KMS-11 (cell line): ENCODE measurements at regions not wholly inside any gene's neighbourhood (a gene's known extent, or its start where the extent isn't known, plus 50 kb on each side); places are given as distances from the start of the nearest gene placed in this dataset.

Source experiments
- H2AFZ ChIP-seq: fragments of 200-600 bp; sonication (generic); 2 replicates; pipeline ENCODE4 v1.6.1; 2016; ENCODE audit warnings: antibody characterized with exemption, mixed run types, low read depth
- H3K27ac ChIP-seq: fragments of 200-600 bp; sonication (generic); 2 replicates; pipeline ENCODE4 v1.6.1; 2016; ENCODE audit warnings: mild to moderate bottlenecking, mixed run types
- H3K27me3 ChIP-seq: fragments of 200-600 bp; sonication (generic); 2 replicates; pipeline ENCODE4 v1.6.1; 2017; ENCODE audit warnings: mild to moderate bottlenecking, low read depth, mixed run types, moderate library complexity; ENCODE audit not compliant: insufficient read depth
- H3K36me3 ChIP-seq: fragments of 200-600 bp; sonication (generic); 2 replicates; pipeline ENCODE4 v1.6.1; 2017; ENCODE audit warnings: mild to moderate bottlenecking, mixed run types; ENCODE audit not compliant: insufficient read depth
- H3K4me1 ChIP-seq: fragments of 200-600 bp; sonication (generic); 2 replicates; pipeline ENCODE4 v1.6.1; 2016; ENCODE audit warnings: mild to moderate bottlenecking, low read depth, mixed run types; ENCODE audit not compliant: poor library complexity, severe bottlenecking
- H3K4me2 ChIP-seq: fragments of 200-600 bp; sonication (generic); 2 replicates; pipeline ENCODE4 v1.7.0; 2016; ENCODE audit warnings: mild to moderate bottlenecking, mixed run types
- H3K4me3 ChIP-seq: fragments of 200-600 bp; sonication (generic); IDR thresholded peaks from 2 replicates; pipeline ENCODE4 v1.6.1; 2017; ENCODE audit warnings: low read depth, low read length, mixed read lengths; ENCODE audit not compliant: insufficient read depth
- H3K79me2 ChIP-seq: fragments of 200-600 bp; sonication (generic); 2 replicates; pipeline ENCODE4 v1.6.1; 2016; ENCODE audit warnings: low read depth, mixed run types; ENCODE audit not compliant: insufficient read depth
- H3K9ac ChIP-seq: fragments of 200-600 bp; sonication (generic); 2 replicates; pipeline ENCODE4 v1.6.1; 2016; ENCODE audit warnings: mild to moderate bottlenecking, mixed run types
- H4K20me1 ChIP-seq: fragments of 200-600 bp; sonication (generic); 2 replicates; pipeline ENCODE4 v1.6.1; 2016; ENCODE audit warnings: mild to moderate bottlenecking, mixed run types; ENCODE audit not compliant: insufficient read depth
- TF ChIP-seq, protein P1 (sequence below): fragments of 200-600 bp; sonication (generic); conservative IDR thresholded peaks from 2 replicates; pipeline ENCODE4 v1.6.1; 2017; ENCODE audit warnings: low read depth, mild to moderate bottlenecking, antibody characterized with exemption, low read length, moderate library complexity, mixed read lengths

DNA sequence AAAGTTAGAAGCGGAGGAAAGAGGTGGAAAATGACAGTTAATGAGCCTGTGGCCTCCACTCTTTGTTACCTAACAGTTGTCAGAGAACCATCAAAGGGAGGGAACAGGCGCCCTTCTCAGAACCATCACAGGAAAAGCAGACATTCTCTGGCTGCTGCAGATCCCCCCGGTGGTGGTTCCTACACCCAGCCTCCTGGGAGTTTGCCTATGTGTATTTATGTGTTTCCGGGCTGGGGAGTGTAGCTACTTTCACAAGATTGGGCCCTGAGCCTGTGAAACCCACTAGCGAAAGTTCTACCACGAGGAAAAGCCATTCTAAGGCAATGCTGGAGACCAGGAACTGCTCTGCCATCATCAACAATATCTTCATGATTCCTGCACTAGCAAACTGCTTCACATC, 52.7 kb upstream of the BCOR start:
- Histone ChIP-seq H3K27me3 (no peaks in the 10 kb centered on the region), H3K4me2 (no peak overlapping the region), H3K4me1 (peaks cover 8% of the 10 kb centered on the region), H2AFZ (no peak overlapping the region), H4K20me1 (no peaks in the 10 kb centered on the region), H3K36me3 (no peaks in the 10 kb centered on the region), H3K79me2 (no peaks in the 10 kb centered on the region), H3K9ac (no peak overlapping the region), H3K27ac (no peak overlapping the region), H3K4me3 (no peak overlapping the region)
- TF ChIP-seq, protein P1, sequence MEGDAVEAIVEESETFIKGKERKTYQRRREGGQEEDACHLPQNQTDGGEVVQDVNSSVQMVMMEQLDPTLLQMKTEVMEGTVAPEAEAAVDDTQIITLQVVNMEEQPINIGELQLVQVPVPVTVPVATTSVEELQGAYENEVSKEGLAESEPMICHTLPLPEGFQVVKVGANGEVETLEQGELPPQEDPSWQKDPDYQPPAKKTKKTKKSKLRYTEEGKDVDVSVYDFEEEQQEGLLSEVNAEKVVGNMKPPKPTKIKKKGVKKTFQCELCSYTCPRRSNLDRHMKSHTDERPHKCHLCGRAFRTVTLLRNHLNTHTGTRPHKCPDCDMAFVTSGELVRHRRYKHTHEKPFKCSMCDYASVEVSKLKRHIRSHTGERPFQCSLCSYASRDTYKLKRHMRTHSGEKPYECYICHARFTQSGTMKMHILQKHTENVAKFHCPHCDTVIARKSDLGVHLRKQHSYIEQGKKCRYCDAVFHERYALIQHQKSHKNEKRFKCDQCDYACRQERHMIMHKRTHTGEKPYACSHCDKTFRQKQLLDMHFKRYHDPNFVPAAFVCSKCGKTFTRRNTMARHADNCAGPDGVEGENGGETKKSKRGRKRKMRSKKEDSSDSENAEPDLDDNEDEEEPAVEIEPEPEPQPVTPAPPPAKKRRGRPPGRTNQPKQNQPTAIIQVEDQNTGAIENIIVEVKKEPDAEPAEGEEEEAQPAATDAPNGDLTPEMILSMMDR, result no peak

DNA sequence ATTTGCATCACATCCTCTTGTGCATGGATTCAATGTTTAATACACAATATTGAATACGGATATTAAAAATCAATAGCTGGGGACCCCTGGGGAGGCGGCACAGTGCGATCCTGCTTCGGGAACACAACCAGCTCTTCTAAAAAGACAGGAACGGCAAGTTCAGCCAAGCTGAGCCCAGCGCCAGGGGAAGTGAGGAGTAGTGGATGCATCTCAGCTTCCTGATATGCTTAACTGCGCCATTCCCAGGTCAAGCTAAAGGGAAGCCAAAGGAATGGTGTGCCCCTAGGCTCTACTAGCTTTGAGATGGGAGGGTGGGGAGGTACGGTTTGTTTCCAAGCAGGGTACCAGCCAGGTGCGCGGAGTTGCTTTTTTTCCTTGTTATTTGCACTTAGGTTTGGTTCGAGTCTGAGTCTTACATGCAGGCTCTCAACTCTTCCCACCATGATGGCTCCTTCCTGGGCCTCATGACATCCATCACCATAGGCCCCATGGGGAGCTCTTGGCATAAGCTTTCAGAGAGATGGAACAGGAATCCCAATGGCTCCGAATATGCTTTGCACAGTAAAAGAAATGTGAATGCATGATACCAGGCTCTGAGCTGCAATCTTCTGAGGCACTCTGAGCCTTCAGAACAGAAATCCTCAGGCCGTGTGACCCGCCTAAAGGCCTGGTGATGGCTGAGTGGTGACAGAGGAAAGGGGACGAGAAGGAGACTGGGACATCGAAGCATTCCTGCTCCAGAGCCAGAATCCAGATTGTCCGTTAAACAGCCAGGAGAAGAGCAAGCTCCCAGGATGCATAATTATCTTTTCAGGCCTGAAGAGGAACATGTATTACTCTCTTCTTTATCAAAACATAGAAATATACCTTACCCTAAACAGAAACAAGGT, 51.8 kb upstream of the BCOR start:
- Histone ChIP-seq H3K4me2 (no peak overlapping the region), H3K79me2 (no peaks in the 10 kb centered on the region), H2AFZ (no peak overlapping the region), H3K36me3 (no peaks in the 10 kb centered on the region), H3K27me3 (no peaks in the 10 kb centered on the region), H3K27ac (no peak overlapping the region), H3K9ac (no peak overlapping the region), H3K4me3 (no peak overlapping the region), H4K20me1 (no peaks in the 10 kb centered on the region), H3K4me1 (peaks cover 8% of the 10 kb centered on the region)
- TF ChIP-seq, protein P1, result no peak

DNA sequence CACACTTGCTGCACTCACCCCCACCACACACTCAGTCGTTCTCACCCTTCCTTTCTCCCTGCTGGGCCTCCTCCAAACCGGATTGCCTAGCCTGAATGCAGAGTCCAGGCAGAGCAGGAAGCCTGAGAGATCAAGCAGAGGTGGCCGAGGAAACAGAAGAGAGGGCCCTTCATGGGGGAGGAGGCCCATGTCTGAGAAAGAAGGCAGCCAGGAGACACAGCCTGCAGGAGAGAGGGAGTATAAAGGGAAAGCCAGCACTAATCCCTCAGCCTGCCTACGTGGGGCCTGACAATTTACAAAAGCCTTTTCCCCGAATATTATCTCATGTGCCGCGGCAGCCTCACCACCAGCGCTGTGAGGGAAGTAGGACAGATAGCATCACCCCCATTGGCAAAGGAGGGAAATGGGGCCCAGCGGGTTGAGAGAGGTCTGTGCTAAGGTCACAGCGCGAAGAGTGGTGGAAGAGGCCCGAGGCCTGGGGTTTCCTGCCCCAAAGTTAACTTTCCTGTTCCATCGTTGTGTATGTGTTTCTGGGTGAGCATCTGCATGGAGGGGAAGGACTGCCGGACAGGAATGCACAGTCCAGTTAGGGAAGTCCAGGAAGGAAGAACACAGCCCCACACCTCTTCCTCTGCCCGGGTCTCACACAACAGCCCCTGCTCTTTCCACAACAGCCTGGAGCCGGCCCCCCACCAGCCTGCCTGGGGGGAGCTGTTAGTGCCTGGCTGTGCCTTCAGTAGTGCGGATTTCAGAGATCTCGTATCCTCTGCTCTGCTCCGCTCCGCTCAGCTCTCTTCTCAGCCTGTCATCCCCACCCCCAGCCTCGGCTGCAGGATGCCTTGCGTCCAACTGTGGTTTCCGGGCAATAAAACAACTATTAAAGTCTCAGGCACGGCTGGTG, 50.9 kb upstream of the BCOR start:
- TF ChIP-seq, protein P1, result no peak
- Histone ChIP-seq H3K9ac (no peak overlapping the region), H3K4me2 (no peak overlapping the region), H3K4me3 (no peak overlapping the region), H2AFZ (no peak overlapping the region), H3K27ac (no peak overlapping the region), H3K79me2 (no peaks in the 10 kb centered on the region), H3K36me3 (no peaks in the 10 kb centered on the region), H3K27me3 (no peaks in the 10 kb centered on the region), H3K4me1 (peaks cover 8% of the 10 kb centered on the region), H4K20me1 (no peaks in the 10 kb centered on the region)

DNA sequence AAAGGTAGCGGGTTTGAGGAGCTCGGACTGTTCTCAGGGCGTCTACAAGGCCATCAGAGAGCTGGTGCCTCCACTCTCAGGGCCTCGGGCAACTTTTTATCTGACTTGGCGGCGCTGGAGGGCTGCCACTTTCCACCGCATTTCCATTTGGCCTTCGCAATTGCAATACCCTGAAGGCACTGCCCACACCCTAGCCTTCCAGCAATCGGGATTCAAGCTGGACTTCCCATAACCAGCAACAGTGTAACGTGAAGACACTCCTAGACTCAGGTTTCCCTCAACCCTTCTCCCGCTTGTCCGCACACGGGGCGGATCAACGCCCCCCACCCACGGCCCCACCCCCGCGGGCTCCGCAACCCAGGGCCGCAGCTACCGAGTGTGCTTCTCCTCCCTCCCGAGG, 50.2 kb upstream of the BCOR start:
- H3K9ac ChIP-seq, result no peak overlapping the region
- TF ChIP-seq, protein P1, result no peak
- no peaks in the 10 kb centered on the region for H3K79me2 ChIP-seq
- H3K4me2 ChIP-seq, result no peak overlapping the region
- no peak overlapping the region for H2AFZ ChIP-seq
- H3K4me1 ChIP-seq, result peaks cover 6% of the 10 kb centered on the region
- no peak overlapping the region for H3K27ac ChIP-seq
- H3K4me3 ChIP-seq, result no peak overlapping the region
- H3K27me3 ChIP-seq, result no peaks in the 10 kb centered on the region
- H4K20me1 ChIP-seq, result no peaks in the 10 kb centered on the region
- H3K36me3 ChIP-seq, result no peaks in the 10 kb centered on the region
